ENCODE measurements at regions not wholly inside any gene's neighbourhood (a gene's known extent, or its start where the extent isn't known, plus 50 kb on each side); places are given as distances from the start of the nearest gene placed in this dataset.

DNA sequence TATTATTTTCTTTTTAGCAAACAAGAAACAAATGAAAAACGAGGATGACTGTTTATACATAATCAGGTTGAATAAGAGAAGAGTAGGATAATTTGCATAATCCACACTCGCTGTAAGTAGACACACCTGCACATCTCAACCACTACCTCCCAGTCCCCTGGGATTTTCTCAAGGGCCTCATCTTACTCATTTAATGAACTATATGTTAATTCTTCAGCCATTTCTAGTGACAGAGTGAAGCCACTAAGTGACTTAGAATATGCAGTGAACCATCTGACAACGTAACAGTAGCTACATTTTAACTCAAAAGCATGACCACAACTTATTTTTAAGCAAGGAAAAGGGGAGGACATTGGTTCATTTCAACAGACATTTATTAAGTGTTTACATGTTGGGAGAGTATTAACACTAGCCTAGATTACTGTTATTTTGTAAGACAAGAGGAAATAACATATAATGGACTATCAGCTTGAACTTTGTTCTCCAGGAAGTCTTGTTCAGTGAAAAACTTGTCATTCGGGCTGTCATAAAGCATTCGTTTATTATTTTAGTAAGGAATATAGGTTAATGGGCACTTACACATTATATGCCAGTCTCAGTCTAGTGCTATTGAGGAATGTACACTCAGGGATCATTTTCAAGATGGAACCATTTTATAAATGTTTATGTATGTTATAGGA is 173.0 kb upstream of the ROBO2 start:
- no peak for DNase-seq (ENCODE audit: low read depth)
- TF ChIP-seq, protein P1, sequence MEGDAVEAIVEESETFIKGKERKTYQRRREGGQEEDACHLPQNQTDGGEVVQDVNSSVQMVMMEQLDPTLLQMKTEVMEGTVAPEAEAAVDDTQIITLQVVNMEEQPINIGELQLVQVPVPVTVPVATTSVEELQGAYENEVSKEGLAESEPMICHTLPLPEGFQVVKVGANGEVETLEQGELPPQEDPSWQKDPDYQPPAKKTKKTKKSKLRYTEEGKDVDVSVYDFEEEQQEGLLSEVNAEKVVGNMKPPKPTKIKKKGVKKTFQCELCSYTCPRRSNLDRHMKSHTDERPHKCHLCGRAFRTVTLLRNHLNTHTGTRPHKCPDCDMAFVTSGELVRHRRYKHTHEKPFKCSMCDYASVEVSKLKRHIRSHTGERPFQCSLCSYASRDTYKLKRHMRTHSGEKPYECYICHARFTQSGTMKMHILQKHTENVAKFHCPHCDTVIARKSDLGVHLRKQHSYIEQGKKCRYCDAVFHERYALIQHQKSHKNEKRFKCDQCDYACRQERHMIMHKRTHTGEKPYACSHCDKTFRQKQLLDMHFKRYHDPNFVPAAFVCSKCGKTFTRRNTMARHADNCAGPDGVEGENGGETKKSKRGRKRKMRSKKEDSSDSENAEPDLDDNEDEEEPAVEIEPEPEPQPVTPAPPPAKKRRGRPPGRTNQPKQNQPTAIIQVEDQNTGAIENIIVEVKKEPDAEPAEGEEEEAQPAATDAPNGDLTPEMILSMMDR (IDR thresholded peaks at IDR 0.05; ENCODE audit: insufficient read depth, low read length), result no peak
- no peak overlapping the region for H3K4me3 ChIP-seq (ENCODE audit: low read depth, low read length)

DNA sequence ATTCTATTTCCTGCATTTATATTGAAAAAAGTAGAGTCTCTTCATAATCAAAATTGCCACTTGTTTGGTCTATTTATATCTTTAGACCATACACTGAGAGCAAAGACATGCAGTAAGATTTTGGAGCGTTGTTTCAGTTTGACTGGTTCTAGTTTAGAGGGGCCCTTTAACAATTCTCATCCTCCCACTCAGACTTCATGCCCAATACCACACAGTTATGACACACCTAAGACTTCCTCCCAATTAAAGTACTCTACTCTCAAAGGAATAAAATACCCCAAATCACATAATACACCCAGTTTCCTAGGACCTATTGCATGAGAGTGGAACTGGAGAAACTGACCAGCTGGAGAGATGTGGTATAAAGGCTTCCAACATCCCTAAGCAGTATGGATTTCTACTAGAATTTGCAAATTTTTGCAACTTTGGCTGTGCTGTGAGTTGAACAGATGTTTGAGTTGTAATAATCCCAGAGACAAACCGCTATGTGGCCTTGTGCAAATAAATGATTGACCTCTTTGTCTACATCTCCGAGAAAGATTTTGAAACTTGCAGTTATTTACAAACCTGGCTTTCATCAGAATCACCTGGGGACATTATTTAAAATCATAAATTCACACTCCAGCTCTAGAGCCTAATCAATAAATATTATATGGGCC is 170.0 kb upstream of the ROBO2 start:
- TF ChIP-seq, protein P1 (IDR thresholded peaks at IDR 0.05; ENCODE audit: insufficient read depth, low read length), result no peak
- DNase-seq (ENCODE audit: low read depth), result no peak
- H3K4me3 ChIP-seq (ENCODE audit: low read depth, low read length), result no peak overlapping the region

DNA sequence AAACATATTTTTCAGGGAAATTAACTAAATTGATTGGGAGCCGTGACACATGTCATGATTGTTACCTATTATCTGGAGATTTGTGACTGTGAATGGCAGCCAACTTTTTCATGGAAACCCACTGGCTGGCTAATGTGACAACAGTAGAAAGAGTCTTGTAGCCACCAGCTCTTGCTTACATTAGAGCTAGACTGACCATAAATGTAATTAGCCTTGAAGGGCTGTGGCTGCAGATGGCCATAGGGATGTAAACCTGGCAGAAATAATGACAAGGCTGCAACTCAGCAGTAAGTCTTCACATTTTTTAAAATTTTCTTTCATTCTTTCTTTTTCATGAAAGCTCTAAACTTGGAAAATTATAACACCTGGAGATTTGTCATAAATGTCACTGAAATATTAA is 168.2 kb upstream of the ROBO2 start:
- no peak overlapping the region for H3K4me3 ChIP-seq (ENCODE audit: low read depth, low read length)
- TF ChIP-seq, protein P1 (IDR thresholded peaks at IDR 0.05; ENCODE audit: insufficient read depth, low read length), result no peak
- DNase-seq (ENCODE audit: low read depth), result no peak

DNA sequence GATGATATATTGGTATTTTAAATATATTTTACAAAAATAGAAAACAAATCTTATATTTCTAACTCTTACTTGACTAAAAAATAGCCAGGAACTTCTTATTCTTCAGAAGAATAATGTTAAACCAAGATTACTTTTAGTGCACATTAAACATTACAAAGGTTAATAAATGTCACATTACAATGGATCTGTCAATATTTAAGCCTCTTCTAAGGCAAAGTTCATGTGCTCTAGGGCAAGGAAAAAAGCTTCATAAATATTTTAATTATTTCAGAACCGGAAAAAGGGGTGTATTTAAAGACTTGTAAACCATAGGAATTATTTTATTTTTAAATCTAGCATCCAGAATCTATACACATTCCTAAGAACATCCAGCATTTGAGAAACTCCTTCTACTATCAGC is 166.9 kb upstream of the ROBO2 start:
- no peak for DNase-seq (ENCODE audit: low read depth)
- TF ChIP-seq, protein P1 (IDR thresholded peaks at IDR 0.05; ENCODE audit: insufficient read depth, low read length), result no peak
- H3K4me3 ChIP-seq (ENCODE audit: low read depth, low read length), result no peak overlapping the region

DNA sequence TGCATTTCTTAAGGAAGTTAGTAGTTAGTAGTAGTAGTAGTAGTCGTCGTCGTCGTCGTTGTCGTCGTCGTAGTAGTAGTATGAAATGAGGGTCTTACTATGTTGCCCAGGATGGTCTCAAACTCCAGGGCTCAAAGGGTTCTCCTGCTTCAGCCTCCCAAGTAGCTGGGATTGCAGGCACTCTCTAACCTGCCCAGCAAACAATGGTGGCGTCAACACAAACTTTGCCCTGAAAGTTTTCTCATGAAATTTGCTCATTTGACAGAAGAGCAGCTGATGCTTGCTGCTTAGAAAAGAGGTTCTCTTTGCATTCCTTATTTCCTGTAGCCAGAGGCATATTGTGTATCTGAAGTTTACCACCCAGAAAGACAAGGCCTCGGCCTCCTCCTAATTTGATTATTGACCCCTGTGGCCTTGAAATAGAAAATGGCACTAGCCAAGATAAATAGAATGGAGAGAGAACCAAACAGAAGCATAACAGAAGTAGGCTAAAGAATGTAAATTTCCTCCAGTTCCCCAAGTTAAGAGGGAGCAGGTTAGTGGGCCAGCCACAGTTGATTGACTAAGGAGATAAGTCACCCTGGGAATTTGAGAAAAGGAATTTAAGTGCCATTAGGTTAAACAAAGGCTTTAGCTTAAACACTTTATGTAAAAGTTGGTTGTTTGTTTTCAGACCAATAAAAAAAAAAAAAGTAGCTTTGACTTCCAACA is 166.2 kb upstream of the ROBO2 start:
- H3K4me3 ChIP-seq (ENCODE audit: low read depth, low read length), result no peak overlapping the region
- no peak for DNase-seq (ENCODE audit: low read depth)
- TF ChIP-seq, protein P1 (IDR thresholded peaks at IDR 0.05; ENCODE audit: insufficient read depth, low read length), result no peak

DNA sequence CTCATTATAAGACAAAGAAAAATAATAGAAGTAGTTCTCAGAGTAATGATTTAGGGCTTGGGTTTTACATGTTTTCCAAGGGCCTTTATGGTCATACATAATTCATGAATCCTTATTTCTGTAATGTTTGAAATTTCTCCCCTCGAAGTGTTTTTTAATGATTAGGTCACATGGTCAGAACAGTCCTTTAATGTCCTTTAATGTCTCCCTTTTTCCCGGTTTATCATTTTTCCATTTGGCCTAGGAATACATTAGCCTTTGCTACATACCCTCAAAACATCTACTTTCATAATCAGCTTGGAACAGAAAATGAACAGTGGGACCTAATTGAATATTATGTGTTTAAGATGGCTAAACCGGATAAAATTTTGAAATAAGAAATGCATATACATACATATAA is 159.9 kb upstream of the ROBO2 start:
- no peak for DNase-seq (ENCODE audit: low read depth)
- H3K4me3 ChIP-seq (ENCODE audit: low read depth, low read length), result no peak overlapping the region
- TF ChIP-seq, protein P1 (IDR thresholded peaks at IDR 0.05; ENCODE audit: insufficient read depth, low read length), result no peak

Measured in fibroblast of the aortic adventitia (primary cell).